ENCODE measurements at regions not wholly inside any gene's neighbourhood (a gene's known extent, or its start where the extent isn't known, plus 50 kb on each side); places are given as distances from the start of the nearest gene placed in this dataset.

DNA sequence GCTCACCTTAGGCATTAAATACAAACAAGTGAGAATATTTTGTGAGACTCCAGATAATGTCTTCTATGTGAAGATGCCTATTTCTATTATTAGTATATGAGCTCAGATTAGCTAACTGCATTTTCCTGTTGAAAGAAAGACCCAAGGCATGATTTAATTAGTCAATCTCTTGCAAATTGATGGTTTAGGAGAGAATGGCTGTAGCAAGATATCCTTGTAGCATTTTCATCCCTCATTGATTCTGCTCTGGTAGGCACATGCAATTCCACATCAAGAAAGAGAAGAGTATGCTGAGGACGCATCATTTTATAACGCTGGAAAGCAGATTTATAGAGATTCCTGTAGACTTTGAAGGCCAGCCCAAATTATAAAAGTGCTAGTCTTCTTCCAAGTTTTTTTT lies 332.0 kb downstream of the SOX11 start:
- Histone ChIP-seq H3K27ac (no peak overlapping the region), H3K36me3 (no peaks in the 10 kb centered on the region), H3K27me3 (no peaks in the 10 kb centered on the region), H3K4me1 (no peaks in the 10 kb centered on the region), H3K9me3 (no peaks in the 10 kb centered on the region), H3K4me3 (no peak overlapping the region)
- TF ChIP-seq, protein P1, sequence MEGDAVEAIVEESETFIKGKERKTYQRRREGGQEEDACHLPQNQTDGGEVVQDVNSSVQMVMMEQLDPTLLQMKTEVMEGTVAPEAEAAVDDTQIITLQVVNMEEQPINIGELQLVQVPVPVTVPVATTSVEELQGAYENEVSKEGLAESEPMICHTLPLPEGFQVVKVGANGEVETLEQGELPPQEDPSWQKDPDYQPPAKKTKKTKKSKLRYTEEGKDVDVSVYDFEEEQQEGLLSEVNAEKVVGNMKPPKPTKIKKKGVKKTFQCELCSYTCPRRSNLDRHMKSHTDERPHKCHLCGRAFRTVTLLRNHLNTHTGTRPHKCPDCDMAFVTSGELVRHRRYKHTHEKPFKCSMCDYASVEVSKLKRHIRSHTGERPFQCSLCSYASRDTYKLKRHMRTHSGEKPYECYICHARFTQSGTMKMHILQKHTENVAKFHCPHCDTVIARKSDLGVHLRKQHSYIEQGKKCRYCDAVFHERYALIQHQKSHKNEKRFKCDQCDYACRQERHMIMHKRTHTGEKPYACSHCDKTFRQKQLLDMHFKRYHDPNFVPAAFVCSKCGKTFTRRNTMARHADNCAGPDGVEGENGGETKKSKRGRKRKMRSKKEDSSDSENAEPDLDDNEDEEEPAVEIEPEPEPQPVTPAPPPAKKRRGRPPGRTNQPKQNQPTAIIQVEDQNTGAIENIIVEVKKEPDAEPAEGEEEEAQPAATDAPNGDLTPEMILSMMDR (IDR thresholded peaks at IDR 0.05): no peak
- TF ChIP-seq POLR2A (IDR thresholded peaks at IDR 0.05): no peak
- DNase-seq: no peak

DNA sequence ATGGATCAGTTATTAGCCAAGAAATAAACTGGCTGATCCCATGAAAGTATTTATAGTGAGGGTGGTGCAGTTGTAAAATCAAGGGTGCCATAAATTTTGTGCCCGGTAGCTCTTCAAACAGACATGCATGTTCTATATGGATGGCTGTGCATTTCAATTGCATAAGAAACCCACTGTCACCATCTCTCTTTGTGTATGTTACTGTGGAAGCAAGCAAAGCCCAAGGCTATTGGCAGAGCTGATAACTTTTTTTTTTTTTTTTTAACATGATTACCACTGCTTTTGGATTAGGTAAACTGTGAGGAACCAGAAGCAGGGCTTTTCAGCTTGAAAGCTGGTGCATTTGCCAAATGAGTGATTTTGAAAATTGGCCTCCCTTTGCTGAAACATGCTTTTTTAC lies 332.6 kb downstream of the SOX11 start:
- no peak for TF ChIP-seq POLR2A (IDR thresholded peaks at IDR 0.05)
- no peaks in the 10 kb centered on the region for H3K4me1 ChIP-seq

DNA sequence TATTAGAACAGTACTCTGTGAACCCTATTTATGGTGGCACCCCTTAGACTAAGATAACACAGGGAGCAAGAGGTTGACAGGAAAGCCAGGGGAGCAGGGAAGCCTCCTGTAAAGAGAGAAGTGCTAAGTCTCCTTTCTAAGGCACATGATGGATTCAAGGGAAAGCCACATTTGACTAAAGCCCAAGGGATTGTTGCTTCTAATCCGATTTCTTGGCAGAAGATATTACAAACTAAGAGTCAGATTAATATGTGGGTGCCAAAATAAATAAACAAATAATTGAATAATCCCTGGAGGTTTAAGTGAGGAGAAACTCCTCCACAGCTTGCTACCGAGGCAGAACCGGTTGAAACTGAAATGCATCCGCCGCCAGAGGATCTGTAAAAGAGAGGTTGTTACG lies 333.2 kb downstream of the SOX11 start:
- Histone ChIP-seq H3K27me3 (no peaks in the 10 kb centered on the region), H3K4me3 (no peak overlapping the region), H3K4me1 (no peaks in the 10 kb centered on the region), H3K27ac (no peak overlapping the region), H3K36me3 (no peaks in the 10 kb centered on the region), H3K9me3 (no peaks in the 10 kb centered on the region)
- no peak for DNase-seq
- no peak for TF ChIP-seq POLR2A (IDR thresholded peaks at IDR 0.05)
- TF ChIP-seq, protein P1 (IDR thresholded peaks at IDR 0.05): no peak

More for the DNA sequence above, 332.6 kb downstream of the SOX11 start:
- H3K27me3 ChIP-seq: no peaks in the 10 kb centered on the region
- no peak overlapping the region for H3K27ac ChIP-seq
- no peaks in the 10 kb centered on the region for H3K36me3 ChIP-seq
- no peak for DNase-seq
- H3K9me3 ChIP-seq: no peaks in the 10 kb centered on the region
- no peak overlapping the region for H3K4me3 ChIP-seq

DNA sequence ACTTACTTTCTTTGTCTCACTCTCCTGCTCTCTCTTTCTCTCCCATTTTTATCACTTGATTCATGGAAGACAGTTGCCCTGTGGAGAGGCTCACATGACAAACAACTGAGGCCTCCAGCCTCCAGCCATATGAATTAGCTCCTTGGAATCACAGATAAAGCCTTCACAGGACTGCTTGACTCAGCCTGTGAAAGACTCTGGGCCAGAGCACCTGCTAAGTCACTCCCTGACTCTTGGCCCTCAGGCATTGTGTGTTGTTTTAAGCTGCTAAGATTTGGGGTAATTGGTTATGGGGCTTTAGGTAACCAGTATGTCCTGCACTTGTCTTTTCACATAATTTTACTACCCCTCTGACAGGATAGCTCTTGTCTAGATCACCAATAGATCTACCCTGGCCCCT lies 334.9 kb downstream of the SOX11 start:
- no peak overlapping the region for H3K27ac ChIP-seq
- no peak overlapping the region for H3K4me3 ChIP-seq
- TF ChIP-seq POLR2A (IDR thresholded peaks at IDR 0.05): no peak
- TF ChIP-seq, protein P1 (IDR thresholded peaks at IDR 0.05): no peak
- no peaks in the 10 kb centered on the region for H3K36me3 ChIP-seq
- no peak for DNase-seq
- H3K9me3 ChIP-seq: no peaks in the 10 kb centered on the region
- no peaks in the 10 kb centered on the region for H3K27me3 ChIP-seq
- no peaks in the 10 kb centered on the region for H3K4me1 ChIP-seq

DNA sequence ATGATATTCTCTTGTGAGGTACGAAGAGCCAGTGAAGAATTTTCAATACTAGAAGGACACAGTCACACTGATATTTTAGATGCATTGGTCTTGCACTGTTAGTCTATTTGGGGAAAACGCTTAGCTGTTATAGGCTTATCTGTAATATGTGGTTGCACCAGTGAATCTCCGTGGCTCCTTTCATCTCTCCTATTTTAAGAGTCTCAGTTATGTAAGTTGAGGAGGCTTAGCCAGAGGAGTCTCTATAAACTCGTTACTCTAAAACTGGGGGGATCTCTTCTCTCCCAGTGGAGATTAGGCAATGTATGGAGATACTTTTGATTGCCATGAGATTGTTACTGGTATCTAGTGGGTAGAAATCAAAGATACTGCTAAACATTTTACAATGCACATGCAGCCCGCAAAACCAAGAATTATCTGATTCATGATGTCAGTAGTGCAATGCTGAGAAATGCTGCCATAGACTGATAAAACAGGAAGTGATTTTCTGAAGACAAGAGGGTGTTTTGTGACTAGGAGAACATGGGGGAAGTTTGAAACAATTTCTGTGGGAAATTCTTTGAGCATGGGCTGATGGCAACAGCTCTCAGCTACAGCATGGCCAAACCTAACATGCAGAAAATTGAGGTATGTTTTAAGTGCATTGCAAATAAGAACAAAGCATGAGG lies 339.1 kb downstream of the SOX11 start:
- Histone ChIP-seq H3K27me3 (no peaks in the 10 kb centered on the region), H3K4me3 (no peak overlapping the region), H3K27ac (no peak overlapping the region), H3K9me3 (no peaks in the 10 kb centered on the region), H3K36me3 (no peaks in the 10 kb centered on the region), H3K4me1 (no peaks in the 10 kb centered on the region)
- DNase-seq: no peak
- TF ChIP-seq, protein P1 (IDR thresholded peaks at IDR 0.05): no peak
- TF ChIP-seq POLR2A (IDR thresholded peaks at IDR 0.05): no peak

DNA sequence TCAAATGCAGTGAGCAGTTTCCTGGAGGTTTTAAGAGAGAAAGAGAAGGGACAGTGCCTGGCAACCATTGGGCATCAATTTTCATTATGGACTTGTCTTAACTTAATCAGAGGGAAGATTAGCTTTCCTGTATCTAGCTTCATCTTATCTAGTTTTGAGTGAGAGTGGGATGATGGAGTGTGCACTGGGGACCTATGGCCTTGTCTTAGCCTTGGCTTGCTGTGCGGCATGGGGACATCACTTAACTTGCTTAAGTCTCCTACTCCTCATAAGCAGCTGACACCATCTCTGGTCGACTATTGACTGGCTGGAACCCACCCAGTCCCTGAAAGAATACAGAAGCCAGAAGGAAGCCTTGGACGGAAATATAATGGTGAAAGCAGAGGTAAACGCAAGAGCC lies 344.0 kb downstream of the SOX11 start:
- Histone ChIP-seq H3K36me3 (no peaks in the 10 kb centered on the region), H3K27ac (no peak overlapping the region), H3K9me3 (no peaks in the 10 kb centered on the region), H3K4me1 (no peaks in the 10 kb centered on the region), H3K27me3 (no peaks in the 10 kb centered on the region), H3K4me3 (no peak overlapping the region)
- no peak for TF ChIP-seq POLR2A (IDR thresholded peaks at IDR 0.05)
- TF ChIP-seq, protein P1 (IDR thresholded peaks at IDR 0.05): no peak
- DNase-seq: no peak

All from Peyer's patch (tissue), 4 donors.